GM19239 (cell line): ENCODE measurements at regions not wholly inside any gene's neighbourhood (a gene's known extent, or its start where the extent isn't known, plus 50 kb on each side); places are given as distances from the start of the nearest gene placed in this dataset.

Experiments
- DNase-seq: peaks from one replicate; pipeline ENCODE4 v3.0.0; 2011; ENCODE audit warnings: low spot score; ENCODE audit not compliant: insufficient read length
- FAIRE-seq: peaks from 2 replicates; lab custom pipeline; 2011; peaks lifted over from hg19 to GRCh38; lab: Jason Lieb, UNC

- FAIRE-seq = no peak
- DNase-seq = no peak
Observed at GRCh38 chr6:108751282-108751681, 96.9 kb upstream of the ARMC2 start.

DNA sequence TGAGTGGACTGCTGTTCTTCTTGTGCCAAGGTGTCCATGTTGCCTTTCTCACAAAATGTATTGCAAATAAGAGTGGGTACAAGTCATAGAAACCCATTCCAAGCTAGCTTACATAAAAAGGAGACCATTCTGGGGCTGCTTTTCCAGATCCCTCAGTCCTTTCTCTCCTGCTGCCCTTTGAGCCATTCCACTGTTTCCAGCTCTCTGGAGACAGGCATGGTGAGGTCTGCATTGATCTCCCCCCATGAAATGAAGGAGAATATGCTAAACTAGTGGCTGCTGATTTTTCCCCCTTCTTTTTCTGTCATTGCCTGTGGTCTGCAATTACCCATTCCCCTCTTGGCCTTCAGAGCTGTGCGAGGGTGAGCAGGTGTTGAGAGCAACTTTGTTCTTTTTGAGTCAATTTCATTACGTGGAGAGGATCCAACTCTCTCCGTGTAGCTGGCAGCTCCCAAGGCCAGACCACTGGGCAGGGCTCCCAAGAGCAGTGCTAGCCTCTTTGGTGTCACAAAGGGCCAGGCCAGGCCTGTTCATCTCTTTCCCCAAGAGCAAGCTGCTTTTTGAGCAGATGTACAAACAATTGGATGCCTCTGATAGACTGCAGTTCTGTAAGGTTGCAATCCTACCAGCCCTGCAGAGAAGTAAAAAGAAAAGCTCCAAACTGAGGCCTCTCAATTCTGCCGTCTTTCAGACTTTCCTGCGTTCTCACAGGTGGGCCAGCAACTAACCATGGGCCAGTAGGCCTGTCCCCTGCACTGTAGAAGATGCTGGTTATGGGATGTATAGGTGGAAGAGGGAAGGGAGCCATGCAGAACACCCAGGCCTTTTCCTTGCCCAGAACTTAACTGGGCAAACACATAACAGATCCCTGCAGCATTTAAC lies 96.1 kb upstream of the ARMC2 start:
- DNase-seq (no peak), FAIRE-seq (no peak)

- FAIRE-seq (no peak), DNase-seq (no peak)
Observed at GRCh38 chr6:108752733-108753590, 95.3 kb upstream of the ARMC2 start.

DNA sequence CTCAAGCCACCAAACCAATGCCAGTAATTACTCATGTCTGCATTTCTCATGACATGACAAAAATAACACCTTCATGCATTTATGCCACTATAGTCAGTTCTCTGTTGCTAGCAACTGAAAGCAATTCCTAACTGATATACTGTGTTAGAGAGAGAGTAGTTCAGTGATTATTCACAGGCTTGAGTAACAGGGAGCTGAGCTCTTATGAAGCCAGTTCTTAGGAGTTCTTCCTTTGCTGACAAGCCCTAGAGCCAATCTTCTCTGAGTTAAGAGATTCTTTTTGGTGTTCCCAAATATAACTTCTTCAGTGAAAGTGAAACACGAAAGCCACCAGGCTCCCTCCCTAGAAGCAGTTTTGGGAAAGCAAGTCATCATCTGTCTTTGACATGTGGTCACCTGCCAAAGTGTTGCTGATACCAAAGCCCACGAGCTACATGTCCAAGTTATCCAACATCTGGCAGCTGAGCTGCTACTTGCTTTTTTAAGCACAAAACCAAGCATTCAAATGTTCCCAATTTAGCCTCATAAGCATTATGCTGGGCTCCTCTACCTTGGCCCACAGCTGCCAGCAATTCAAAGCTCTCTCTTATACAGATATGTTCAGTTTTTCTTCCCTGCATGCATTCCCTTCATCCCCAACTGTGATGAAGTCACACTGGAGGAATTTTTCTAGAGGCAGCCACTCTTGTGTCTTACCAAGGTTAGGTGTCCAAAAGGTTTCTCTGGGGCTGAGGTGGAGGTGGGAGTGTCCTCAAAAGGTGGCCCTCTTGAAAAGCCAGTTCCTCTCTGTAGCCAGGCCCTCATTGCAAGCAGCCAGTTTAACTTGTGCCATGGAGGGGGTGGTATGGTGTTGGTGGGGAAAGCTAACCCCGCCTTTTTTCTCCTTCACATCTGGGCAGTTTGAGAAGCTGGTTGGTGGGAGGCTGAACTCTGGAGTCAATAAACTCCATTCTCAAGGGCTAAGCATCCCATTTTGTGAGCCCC lies 92.7 kb upstream of the ARMC2 start:
- FAIRE-seq = no peak
- no peak for DNase-seq

- no peak for FAIRE-seq
- no peak for DNase-seq
Observed at GRCh38 chr6:108757357-108757756, 90.9 kb upstream of the ARMC2 start.

- no peak for FAIRE-seq
- DNase-seq = no peak
Observed at GRCh38 chr6:108758884-108759283, 89.3 kb upstream of the ARMC2 start.

DNA sequence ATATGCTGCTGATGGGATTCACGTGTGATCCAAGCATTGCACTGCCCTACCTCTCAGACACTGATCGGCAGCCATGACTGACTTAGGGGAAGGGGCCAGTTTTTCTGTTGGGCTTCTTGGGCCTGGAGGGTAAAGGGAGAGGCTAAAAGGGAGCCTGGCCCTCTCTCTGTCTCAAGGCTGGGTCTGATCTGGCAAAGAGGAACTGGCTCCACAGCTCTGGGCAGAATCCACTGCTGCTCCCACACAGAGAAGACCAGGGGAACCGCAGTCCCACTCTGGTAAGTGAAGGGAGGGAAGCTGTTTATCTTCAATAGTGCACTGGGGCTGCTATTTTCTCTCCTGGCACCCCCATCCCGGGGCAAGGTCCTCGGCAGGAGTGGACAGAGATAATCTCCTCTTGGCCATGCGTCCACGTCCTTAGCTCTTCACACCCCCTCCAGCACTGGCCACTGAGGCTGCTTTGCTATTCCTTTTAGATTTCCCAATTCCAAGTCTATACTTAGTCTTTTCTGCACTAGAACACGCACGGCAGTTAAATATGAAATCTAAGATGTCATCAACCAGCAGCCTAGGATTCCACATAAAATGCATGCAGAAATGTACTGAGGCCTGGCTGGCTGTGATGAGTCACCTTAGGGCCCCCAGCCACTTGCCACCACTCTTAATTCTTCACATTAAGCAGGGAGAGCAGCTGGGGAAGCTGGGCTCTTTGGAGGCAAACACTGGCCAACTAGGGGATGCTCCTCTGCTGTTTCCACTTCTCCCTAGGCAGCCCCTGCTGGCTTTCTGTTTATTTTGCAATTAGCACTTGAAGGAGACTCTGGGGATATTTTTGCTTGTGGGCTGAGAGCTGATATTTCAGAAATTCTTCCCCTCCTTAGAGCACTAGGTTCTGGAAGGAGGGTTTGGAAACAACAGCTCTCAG lies 87.8 kb upstream of the ARMC2 start:
- DNase-seq (no peak), FAIRE-seq (no peak)

DNA sequence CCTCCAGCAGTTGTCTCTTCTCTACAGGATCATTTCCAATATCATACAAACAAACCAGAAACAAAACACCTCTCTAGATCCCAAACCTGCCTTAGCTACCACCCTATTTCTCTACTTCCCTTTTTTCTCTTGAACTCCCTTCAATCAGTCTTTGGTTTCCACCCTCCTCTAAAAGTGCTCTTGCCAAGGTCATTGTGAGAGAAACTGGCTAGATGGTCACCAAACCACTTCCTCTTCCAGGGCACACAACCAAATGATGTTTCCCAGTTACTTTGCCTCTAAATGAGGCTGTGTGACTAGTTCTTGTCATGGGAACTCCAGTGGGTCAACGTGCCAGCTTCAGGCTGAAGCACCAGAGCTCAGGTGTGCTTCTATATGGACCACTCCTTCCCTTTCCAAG lies 85.8 kb upstream of the ARMC2 start:
- no peak for FAIRE-seq

DNA sequence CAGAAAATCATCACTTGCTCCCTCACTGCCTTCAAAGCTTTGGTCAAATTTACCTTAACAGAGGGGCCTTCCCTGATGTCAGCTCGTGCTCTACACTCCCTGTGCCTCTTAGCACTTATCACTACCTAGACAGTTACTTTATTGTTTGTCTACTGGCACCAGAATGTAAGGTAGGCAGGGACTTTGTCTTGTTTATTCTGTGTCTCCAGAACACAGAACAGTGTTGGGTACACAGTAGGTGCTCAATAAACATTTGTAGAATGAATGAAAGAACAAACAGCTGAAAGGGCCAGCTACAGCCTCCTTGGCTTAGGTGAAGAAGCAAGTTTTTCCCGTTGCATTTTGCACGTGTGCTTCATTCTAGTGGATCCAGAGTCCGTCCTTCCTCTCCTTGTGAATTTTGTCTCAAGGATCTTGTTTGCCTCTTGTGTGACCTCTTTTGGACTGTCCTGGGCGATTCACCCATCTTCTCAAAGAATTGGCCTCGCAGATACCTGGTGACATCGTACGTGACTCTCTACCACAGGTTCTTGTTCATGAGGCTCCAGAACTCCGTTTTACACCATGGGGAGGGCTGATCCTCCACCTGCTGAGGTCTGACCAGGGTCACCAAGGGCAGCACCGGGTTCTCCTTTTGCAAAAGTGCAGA lies 84.2 kb upstream of the ARMC2 start:
- DNase-seq (no peak), FAIRE-seq (no peak)

More for the DNA sequence above, 85.8 kb upstream of the ARMC2 start:
- no peak for DNase-seq

DNA sequence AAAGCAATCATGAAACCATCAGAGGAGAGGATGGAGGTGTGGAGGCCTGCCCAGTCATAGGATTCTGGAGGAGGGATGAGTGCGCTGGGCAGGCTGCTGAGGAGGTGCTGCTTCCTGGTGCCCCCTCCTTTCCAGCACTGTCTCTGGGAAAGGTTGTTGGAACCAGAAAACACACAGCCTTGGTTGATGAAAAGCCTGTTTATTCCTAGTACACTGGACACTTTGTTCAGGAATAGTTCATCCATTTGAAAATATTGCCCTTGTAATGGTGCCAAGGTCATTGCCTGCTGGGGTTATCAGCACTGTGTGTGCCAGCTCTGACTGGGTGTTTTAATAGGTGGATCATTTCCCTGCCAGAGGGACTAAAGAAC lies 83.7 kb upstream of the ARMC2 start:
- FAIRE-seq = no peak
- DNase-seq = no peak

DNA sequence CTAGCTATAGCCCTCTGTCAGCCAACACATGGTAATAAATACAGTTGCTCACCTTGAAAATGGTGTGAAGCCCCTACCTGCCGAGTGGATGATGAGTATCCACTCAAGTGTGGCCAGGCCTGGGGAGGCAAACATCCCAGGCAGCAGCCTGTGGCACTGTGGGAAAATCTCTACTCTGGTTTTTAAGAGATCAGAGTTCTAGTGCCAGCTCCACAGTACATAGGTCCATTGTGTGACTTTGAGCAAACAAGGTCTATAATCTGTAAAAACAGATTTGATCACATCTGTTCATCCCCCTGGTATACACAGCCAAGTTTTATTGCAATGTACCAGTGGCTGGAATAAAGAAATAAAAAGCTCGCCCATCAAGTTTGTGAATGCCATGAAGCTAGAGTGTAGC lies 82.7 kb upstream of the ARMC2 start:
- FAIRE-seq (no peak), DNase-seq (no peak)

DNA sequence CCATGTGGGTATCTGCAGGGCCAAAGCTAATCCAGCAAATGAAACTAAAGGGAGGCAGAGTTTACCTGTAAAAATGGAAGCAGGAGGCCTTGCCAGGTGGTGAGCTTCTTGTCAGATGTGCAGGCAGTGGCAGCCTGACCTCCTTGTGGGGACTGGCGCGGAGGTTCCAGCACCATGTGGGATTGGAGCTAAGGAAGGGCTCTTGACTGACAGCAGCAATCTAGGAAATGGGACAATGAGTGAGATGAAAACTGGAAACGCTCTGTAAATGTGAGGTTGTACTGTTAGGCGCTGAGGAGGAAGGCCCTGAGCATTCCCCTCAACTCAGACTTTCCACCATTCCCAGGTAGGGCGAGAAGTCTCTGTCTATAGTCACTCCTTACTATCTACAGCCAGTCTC lies 81.8 kb upstream of the ARMC2 start:
- DNase-seq (no peak), FAIRE-seq (no peak)

DNA sequence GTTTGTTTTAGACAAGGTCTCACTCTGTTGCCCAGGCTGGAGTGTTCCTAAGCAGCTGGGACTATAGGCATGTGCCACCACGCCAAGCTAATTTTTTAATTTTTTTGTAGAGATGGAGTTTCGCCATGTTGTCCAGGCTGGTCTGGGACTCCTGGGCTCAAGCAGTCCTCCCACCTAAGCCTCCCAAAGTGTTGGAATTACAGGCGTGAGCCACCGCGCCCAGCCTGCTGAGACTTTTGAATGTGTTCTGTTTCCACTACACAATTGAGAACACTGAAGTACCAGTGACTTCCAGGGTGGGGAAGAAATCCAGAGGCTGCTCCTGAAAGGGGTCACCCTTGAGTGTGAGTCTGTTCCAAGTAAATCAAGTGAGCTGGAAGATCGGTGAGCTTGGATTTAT lies 81.3 kb upstream of the ARMC2 start:
- FAIRE-seq = no peak

GRCh38 chr6:108767418-108768165 lies 80.6 kb upstream of the ARMC2 start:
- no peak for FAIRE-seq
- no peak for DNase-seq

More for the DNA sequence above, 81.3 kb upstream of the ARMC2 start:
- no peak for DNase-seq

GRCh38 chr6:108768166-108768555 lies 80.1 kb upstream of the ARMC2 start:
- FAIRE-seq = no peak
- DNase-seq = no peak

GRCh38 chr6:108768792-108769524 lies 79.3 kb upstream of the ARMC2 start:
- DNase-seq (no peak), FAIRE-seq (no peak)

- FAIRE-seq = no peak
- no peak for DNase-seq
Observed at GRCh38 chr6:108771421-108771820, 76.8 kb upstream of the ARMC2 start.
